ENCODE measurements at regions not wholly inside any gene's neighbourhood (a gene's known extent, or its start where the extent isn't known, plus 50 kb on each side); places are given as distances from the start of the nearest gene placed in this dataset.
"Not testable (repeated sequence)": the region's sequence is repeated elsewhere in the genome, so short reads cannot be mapped to it uniquely, and the experiment has no call there.

GRCh38 chr3:107189158-107189791, 188.0 kb upstream of the CCDC54 start:
- TF ChIP-seq ARNTL (CRISPR knock-in tag; IDR thresholded peaks at IDR 0.05; ENCODE audit: borderline replicate concordance, low read depth) = no peak
- no peak for ATAC-seq

GRCh38 chr3:107193116-107193515, 184.1 kb upstream of the CCDC54 start:
- peak; percentile 67 for TF ChIP-seq ISL1 (CRISPR knock-in tag; IDR thresholded peaks at IDR 0.05)
- peak; percentile 67; the same call in 1 of the 2 replicates for TF ChIP-seq CREB5 (CRISPR knock-in tag; IDR thresholded peaks at IDR 0.05; ENCODE audit: low read depth)
- no peak for TF ChIP-seq ZFP30 (CRISPR knock-in tag; IDR thresholded peaks at IDR 0.05)
- no peak for TF ChIP-seq ZFP3 (CRISPR knock-in tag; IDR thresholded peaks at IDR 0.05)
- TF ChIP-seq RARB (CRISPR knock-in tag; IDR thresholded peaks at IDR 0.05) = no peak
- TF ChIP-seq ZNF70 (CRISPR knock-in tag; IDR thresholded peaks at IDR 0.05) = no peak
- no peak for TF ChIP-seq GLIS3 (CRISPR knock-in tag; IDR thresholded peaks at IDR 0.05)
- TF ChIP-seq TCF4 (CRISPR knock-in tag; IDR thresholded peaks at IDR 0.05; ENCODE audit: borderline replicate concordance) = no peak
- TF ChIP-seq POU6F1 (CRISPR knock-in tag; IDR thresholded peaks at IDR 0.05; ENCODE audit: borderline replicate concordance, low read depth) = no peak
- TF ChIP-seq ZNF8 (CRISPR knock-in tag; IDR thresholded peaks at IDR 0.05) = no peak
- no peak for TF ChIP-seq ARNTL (CRISPR knock-in tag; IDR thresholded peaks at IDR 0.05; ENCODE audit: borderline replicate concordance, low read depth)
- no peak for TF ChIP-seq CSDC2 (CRISPR knock-in tag; IDR thresholded peaks at IDR 0.05)
- TF ChIP-seq BACH2 (CRISPR knock-in tag; IDR thresholded peaks at IDR 0.05; ENCODE audit: borderline replicate concordance) = no peak
- TF ChIP-seq TSHZ2 (CRISPR knock-in tag; IDR thresholded peaks at IDR 0.05) = no peak
- ATAC-seq = no peak

DNA sequence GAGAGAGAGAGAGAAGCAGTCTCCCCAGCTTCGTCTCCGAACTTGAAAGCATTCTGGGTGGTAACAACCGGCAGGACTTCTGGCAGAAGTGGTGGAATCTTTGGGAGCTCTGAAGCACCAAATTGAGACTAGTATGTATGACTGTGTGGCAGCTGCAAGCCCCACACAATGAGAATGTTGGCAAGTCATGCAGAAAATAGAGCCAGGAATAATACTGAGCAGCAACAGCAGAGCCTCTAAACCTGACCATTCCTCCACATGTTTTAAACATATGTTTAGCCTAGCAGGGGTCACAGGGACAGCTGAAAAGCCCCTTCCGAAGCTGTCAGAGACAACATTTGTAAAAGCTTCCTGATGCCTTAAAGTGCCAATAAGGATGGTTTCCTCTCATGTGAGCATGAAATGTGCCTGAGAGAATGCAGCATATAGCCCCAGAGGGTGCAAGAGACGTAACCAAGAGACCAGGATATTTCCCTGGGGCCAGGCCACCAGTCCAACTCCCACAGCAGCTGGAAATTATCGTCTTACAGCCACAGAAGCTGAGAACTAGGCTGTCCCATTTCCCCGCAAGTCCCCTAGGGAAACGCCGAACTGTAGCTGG, 178.6 kb upstream of the CCDC54 start:
- TF ChIP-seq ISL1 (CRISPR knock-in tag; IDR thresholded peaks at IDR 0.05) = no peak
- no peak for ATAC-seq

GRCh38 chr3:107201146-107201545, 176.1 kb upstream of the CCDC54 start:
- ATAC-seq = no peak

DNA sequence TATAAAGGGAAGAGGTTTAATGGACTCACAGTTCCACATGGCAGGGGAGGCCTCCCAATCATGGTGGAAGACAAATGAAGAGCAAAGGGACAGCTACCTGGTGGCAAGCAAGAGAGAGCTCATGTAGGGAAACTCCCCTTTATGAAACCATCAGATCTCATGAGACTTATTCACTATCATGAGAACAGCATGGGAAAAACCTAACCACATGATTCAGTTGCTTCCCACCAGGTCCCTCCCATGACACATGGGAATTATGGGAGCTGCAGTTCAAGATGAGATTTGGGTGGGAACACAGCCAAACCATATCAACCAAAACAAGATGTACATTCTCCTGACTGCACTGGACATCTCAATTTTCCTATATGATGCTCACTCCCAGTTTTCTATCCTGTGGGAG, 174.4 kb upstream of the CCDC54 start:
- not testable (repeated sequence) for ATAC-seq

More at GRCh38 chr3:107201146-107201545, 176.1 kb upstream of the CCDC54 start:
- TF ChIP-seq CSRNP3 (CRISPR knock-in tag; IDR thresholded peaks at IDR 0.05) (no peak), GLIS3 (CRISPR knock-in tag; IDR thresholded peaks at IDR 0.05) (no peak), TCF4 (CRISPR knock-in tag; IDR thresholded peaks at IDR 0.05; ENCODE audit: borderline replicate concordance) (no peak), TOX (CRISPR knock-in tag; IDR thresholded peaks at IDR 0.05; ENCODE audit: borderline replicate concordance) (no peak)

- no peak for ATAC-seq
- TF ChIP-seq RARB (CRISPR knock-in tag; IDR thresholded peaks at IDR 0.05) = no peak
- no peak for TF ChIP-seq ZFP30 (CRISPR knock-in tag; IDR thresholded peaks at IDR 0.05)
- no peak for TF ChIP-seq ZNF70 (CRISPR knock-in tag; IDR thresholded peaks at IDR 0.05)
- TF ChIP-seq PPARA (CRISPR knock-in tag; IDR thresholded peaks at IDR 0.05; ENCODE audit: borderline replicate concordance) = no peak
- TF ChIP-seq ARNTL (CRISPR knock-in tag; IDR thresholded peaks at IDR 0.05; ENCODE audit: borderline replicate concordance, low read depth) = no peak
- no peak for TF ChIP-seq ZFP3 (CRISPR knock-in tag; IDR thresholded peaks at IDR 0.05)
- TF ChIP-seq ZC3H10 (CRISPR knock-in tag; IDR thresholded peaks at IDR 0.05) = no peak
- no peak for TF ChIP-seq CREB5 (CRISPR knock-in tag; IDR thresholded peaks at IDR 0.05; ENCODE audit: low read depth)
- no peak for TF ChIP-seq CSRNP3 (CRISPR knock-in tag; IDR thresholded peaks at IDR 0.05)
- no peak for TF ChIP-seq BACH2 (CRISPR knock-in tag; IDR thresholded peaks at IDR 0.05; ENCODE audit: borderline replicate concordance)
Measured at GRCh38 chr3:107204121-107204520, 173.1 kb upstream of the CCDC54 start.

Measured in SK-N-SH treated with all-trans-retinoic acid at 6 μM for 48 hours (cell line).